ENCODE measurements at regions not wholly inside any gene's neighbourhood (a gene's known extent, or its start where the extent isn't known, plus 50 kb on each side); places are given as distances from the start of the nearest gene placed in this dataset.

- H3K27me3 ChIP-seq (ENCODE audit: low read length) = no peaks in the 10 kb centered on the region
- no peak overlapping the region for H2AFZ ChIP-seq (ENCODE audit: low read depth, low read length, severe bottlenecking)
- no peaks in the 10 kb centered on the region for H3K36me3 ChIP-seq (ENCODE audit: low read length)
- no peaks in the 10 kb centered on the region for H3K9me3 ChIP-seq (ENCODE audit: insufficient read depth, low read length)
- H4K20me1 ChIP-seq (ENCODE audit: low read depth, low read length) = no peaks in the 10 kb centered on the region
- peaks cover 34% of the 10 kb centered on the region for H3K79me2 ChIP-seq (ENCODE audit: insufficient read depth, low read length)
- peak overlapping the region; percentile 57 for H3K9ac ChIP-seq (ENCODE audit: low read length)
- H3K4me2 ChIP-seq (ENCODE audit: low read depth, low read length, poor library complexity, severe bottlenecking) = peak overlapping the region; percentile 93
- H3K4me3 ChIP-seq (ENCODE audit: insufficient read depth, low read length, poor library complexity, severe bottlenecking) = peak overlapping the region; percentile 38
- H3F3A ChIP-seq (ENCODE audit: insufficient read depth) = peaks cover 57% of the 10 kb centered on the region
- peak overlapping the region; percentile 98 for H3K27ac ChIP-seq (ENCODE audit: low read depth, low read length)
- TF ChIP-seq CTCF (IDR thresholded peaks at IDR 0.05; ENCODE audit: insufficient read depth, low read length, poor library complexity, severe bottlenecking) (no peak), EZH2phosphoT487 (conservative IDR thresholded peaks at IDR 0.05; ENCODE audit: low read length) (no peak)
- H3K9me2 ChIP-seq (replicated peaks; ENCODE audit: insufficient read depth, low read length) = no peaks in the 10 kb centered on the region
Observed at GRCh38 chr2:144239726-144240125, 280.2 kb downstream of the ZEB2 start.

- peak overlapping the region; percentile 98 for H3K27ac ChIP-seq (ENCODE audit: low read depth, low read length)
- TF ChIP-seq EZH2phosphoT487 (conservative IDR thresholded peaks at IDR 0.05; ENCODE audit: low read length) (no peak), CTCF (IDR thresholded peaks at IDR 0.05; ENCODE audit: insufficient read depth, low read length, poor library complexity, severe bottlenecking) (no peak)
- H3F3A ChIP-seq (ENCODE audit: insufficient read depth) = peaks cover 53% of the 10 kb centered on the region
- H3K4me2 ChIP-seq (ENCODE audit: low read depth, low read length, poor library complexity, severe bottlenecking) = peak overlapping the region; percentile 93
- H3K9me3 ChIP-seq (ENCODE audit: insufficient read depth, low read length) = no peaks in the 10 kb centered on the region
- H3K4me3 ChIP-seq (ENCODE audit: insufficient read depth, low read length, poor library complexity, severe bottlenecking) = peak overlapping the region; percentile 38
- H4K20me1 ChIP-seq (ENCODE audit: low read depth, low read length) = no peaks in the 10 kb centered on the region
- no peaks in the 10 kb centered on the region for H3K36me3 ChIP-seq (ENCODE audit: low read length)
- peak overlapping the region; percentile 2 for H2AFZ ChIP-seq (ENCODE audit: low read depth, low read length, severe bottlenecking)
- H3K27me3 ChIP-seq (ENCODE audit: low read length) = no peaks in the 10 kb centered on the region
- peak overlapping the region; percentile 57 for H3K9ac ChIP-seq (ENCODE audit: low read length)
- H3K9me2 ChIP-seq (replicated peaks; ENCODE audit: insufficient read depth, low read length) = no peaks in the 10 kb centered on the region
- H3K79me2 ChIP-seq (ENCODE audit: insufficient read depth, low read length) = peaks cover 34% of the 10 kb centered on the region
Observed at GRCh38 chr2:144239306-144239705, 280.6 kb downstream of the ZEB2 start.

- no peak for TF ChIP-seq CTCF (IDR thresholded peaks at IDR 0.05; ENCODE audit: insufficient read depth, low read length, poor library complexity, severe bottlenecking)
- TF ChIP-seq EZH2phosphoT487 (conservative IDR thresholded peaks at IDR 0.05; ENCODE audit: low read length) = no peak
- H3K4me2 ChIP-seq (ENCODE audit: low read depth, low read length, poor library complexity, severe bottlenecking) = peak overlapping the region; percentile 93
- H4K20me1 ChIP-seq (ENCODE audit: low read depth, low read length) = no peaks in the 10 kb centered on the region
- H3K27ac ChIP-seq (ENCODE audit: low read depth, low read length) = peak overlapping the region; percentile 98
- H3K79me2 ChIP-seq (ENCODE audit: insufficient read depth, low read length) = peaks cover 30% of the 10 kb centered on the region
- no peak overlapping the region for H2AFZ ChIP-seq (ENCODE audit: low read depth, low read length, severe bottlenecking)
- no peaks in the 10 kb centered on the region for H3K9me2 ChIP-seq (replicated peaks; ENCODE audit: insufficient read depth, low read length)
- H3F3A ChIP-seq (ENCODE audit: insufficient read depth) = peaks cover 44% of the 10 kb centered on the region
- no peaks in the 10 kb centered on the region for H3K27me3 ChIP-seq (ENCODE audit: low read length)
- H3K9me3 ChIP-seq (ENCODE audit: insufficient read depth, low read length) = no peaks in the 10 kb centered on the region
- no peaks in the 10 kb centered on the region for H3K36me3 ChIP-seq (ENCODE audit: low read length)
- H3K4me3 ChIP-seq (ENCODE audit: insufficient read depth, low read length, poor library complexity, severe bottlenecking) = no peak overlapping the region
- no peak overlapping the region for H3K9ac ChIP-seq (ENCODE audit: low read length)
Observed at GRCh38 chr2:144237830-144238627, 281.9 kb downstream of the ZEB2 start.

Data from SU-DHL-6 (cell line).